H1 (cell line): ENCODE measurements at regions not wholly inside any gene's neighbourhood (a gene's known extent, or its start where the extent isn't known, plus 50 kb on each side); places are given as distances from the start of the nearest gene placed in this dataset.

Source experiments
- CHD2 ChIP-seq: IDR thresholded peaks from 2 replicates; pipeline ENCODE4 v1.6.1; 2012; ENCODE audit warnings: low read length, improper control_type of control experiment
- JUN ChIP-seq: IDR thresholded peaks from 2 replicates; pipeline ENCODE4 v1.6.1; 2011; ENCODE audit warnings: low read depth, mild to moderate bottlenecking, improper control_type of control experiment, low read length

- TF ChIP-seq CHD2 (no peak), JUN (no peak)
Measured at GRCh38 chr9:16215353-16215680, 655.2 kb downstream of the BNC2 start (continued).
